ENCODE measurements at regions not wholly inside any gene's neighbourhood (a gene's known extent, or its start where the extent isn't known, plus 50 kb on each side); places are given as distances from the start of the nearest gene placed in this dataset.
"Not testable (repeated sequence)": the region's sequence is repeated elsewhere in the genome, so short reads cannot be mapped to it uniquely, and the experiment has no call there.

- Histone ChIP-seq H3K9me3 (ENCODE audit: control insufficient read depth, low read length) (no peaks in the 10 kb centered on the region), H3K9ac (ENCODE audit: low read length) (no peak overlapping the region), H3K27me3 (replicated peaks; ENCODE audit: control insufficient read depth, insufficient read depth, low read length) (no peaks in the 10 kb centered on the region), H3K4me3 (ENCODE audit: low read length) (no peak overlapping the region), H3K4me1 (ENCODE audit: control insufficient read depth, insufficient read depth, low read length) (no peaks in the 10 kb centered on the region), H3K36me3 (ENCODE audit: control insufficient read depth, insufficient read depth, low read length, severe bottlenecking) (no peaks in the 10 kb centered on the region)
- no peak for DNase-seq (ENCODE audit: low read depth)
Measured at GRCh38 chr12:63450334-63450733, 218.0 kb downstream of the DPY19L2 start.

GRCh38 chr12:63445224-63445880 is 222.9 kb downstream of the DPY19L2 start:
- Histone ChIP-seq H3K4me1 (ENCODE audit: control insufficient read depth, insufficient read depth, low read length) (no peaks in the 10 kb centered on the region), H3K9ac (ENCODE audit: low read length) (no peak overlapping the region), H3K27me3 (replicated peaks; ENCODE audit: control insufficient read depth, insufficient read depth, low read length) (peaks cover under 1% of the 10 kb centered on the region), H3K4me3 (ENCODE audit: low read length) (no peak overlapping the region), H3K9me3 (ENCODE audit: control insufficient read depth, low read length) (no peaks in the 10 kb centered on the region), H3K36me3 (ENCODE audit: control insufficient read depth, insufficient read depth, low read length, severe bottlenecking) (no peaks in the 10 kb centered on the region)
- DNase-seq (ENCODE audit: low read depth) = no peak

GRCh38 chr12:63440048-63440447 is 228.2 kb downstream of the DPY19L2 start:
- H3K9ac ChIP-seq (ENCODE audit: low read length) = no peak overlapping the region
- H3K27me3 ChIP-seq (replicated peaks; ENCODE audit: control insufficient read depth, insufficient read depth, low read length) = peaks cover 3% of the 10 kb centered on the region
- no peaks in the 10 kb centered on the region for H3K36me3 ChIP-seq (ENCODE audit: control insufficient read depth, insufficient read depth, low read length, severe bottlenecking)
- no peak for DNase-seq (ENCODE audit: low read depth)
- no peaks in the 10 kb centered on the region for H3K9me3 ChIP-seq (ENCODE audit: control insufficient read depth, low read length)
- no peak overlapping the region for H3K4me3 ChIP-seq (ENCODE audit: low read length)
- H3K4me1 ChIP-seq (ENCODE audit: control insufficient read depth, insufficient read depth, low read length) = no peaks in the 10 kb centered on the region

GRCh38 chr12:63434384-63434783 is 233.9 kb downstream of the DPY19L2 start:
- H3K36me3 ChIP-seq (ENCODE audit: control insufficient read depth, insufficient read depth, low read length, severe bottlenecking); H3K4me3 ChIP-seq (ENCODE audit: low read length); H3K9me3 ChIP-seq (ENCODE audit: control insufficient read depth, low read length); H3K9ac ChIP-seq (ENCODE audit: low read length); DNase-seq (ENCODE audit: low read depth); H3K27me3 ChIP-seq (replicated peaks; ENCODE audit: control insufficient read depth, insufficient read depth, low read length); H3K4me1 ChIP-seq (ENCODE audit: control insufficient read depth, insufficient read depth, low read length): not testable (repeated sequence)

GRCh38 chr12:63427969-63428368 is 240.3 kb downstream of the DPY19L2 start:
- not testable (repeated sequence) for H3K4me3 ChIP-seq (ENCODE audit: low read length); H3K36me3 ChIP-seq (ENCODE audit: control insufficient read depth, insufficient read depth, low read length, severe bottlenecking); DNase-seq (ENCODE audit: low read depth); H3K9ac ChIP-seq (ENCODE audit: low read length); H3K27me3 ChIP-seq (replicated peaks; ENCODE audit: control insufficient read depth, insufficient read depth, low read length); H3K9me3 ChIP-seq (ENCODE audit: control insufficient read depth, low read length); H3K4me1 ChIP-seq (ENCODE audit: control insufficient read depth, insufficient read depth, low read length)

GRCh38 chr12:63427029-63427428 is 241.3 kb downstream of the DPY19L2 start:
- H3K4me3 ChIP-seq (ENCODE audit: low read length); DNase-seq (ENCODE audit: low read depth); H3K9ac ChIP-seq (ENCODE audit: low read length); H3K27me3 ChIP-seq (replicated peaks; ENCODE audit: control insufficient read depth, insufficient read depth, low read length); H3K4me1 ChIP-seq (ENCODE audit: control insufficient read depth, insufficient read depth, low read length); H3K36me3 ChIP-seq (ENCODE audit: control insufficient read depth, insufficient read depth, low read length, severe bottlenecking); H3K9me3 ChIP-seq (ENCODE audit: control insufficient read depth, low read length): not testable (repeated sequence)

GRCh38 chr12:63424671-63425070 is 243.6 kb downstream of the DPY19L2 start:
- Histone ChIP-seq H3K9me3 (ENCODE audit: control insufficient read depth, low read length) (peaks cover 23% of the 10 kb centered on the region), H3K4me3 (ENCODE audit: low read length) (no peak overlapping the region), H3K9ac (ENCODE audit: low read length) (no peak overlapping the region), H3K4me1 (ENCODE audit: control insufficient read depth, insufficient read depth, low read length) (no peaks in the 10 kb centered on the region), H3K27me3 (replicated peaks; ENCODE audit: control insufficient read depth, insufficient read depth, low read length) (no peaks in the 10 kb centered on the region), H3K36me3 (ENCODE audit: control insufficient read depth, insufficient read depth, low read length, severe bottlenecking) (no peaks in the 10 kb centered on the region)
- no peak for DNase-seq (ENCODE audit: low read depth)

- Histone ChIP-seq H3K4me1 (ENCODE audit: control insufficient read depth, insufficient read depth, low read length) (no peaks in the 10 kb centered on the region), H3K4me3 (ENCODE audit: low read length) (no peak overlapping the region)
Measured at GRCh38 chr12:63423839-63424238, 244.5 kb downstream of the DPY19L2 start.

GRCh38 chr12:63420206-63420644 is 248.1 kb downstream of the DPY19L2 start:
- no peak overlapping the region for H3K9ac ChIP-seq (ENCODE audit: low read length)
- DNase-seq (ENCODE audit: low read depth) = peak; percentile 50
- no peaks in the 10 kb centered on the region for H3K4me1 ChIP-seq (ENCODE audit: control insufficient read depth, insufficient read depth, low read length)
- peaks cover 29% of the 10 kb centered on the region for H3K9me3 ChIP-seq (ENCODE audit: control insufficient read depth, low read length)
- no peak overlapping the region for H3K4me3 ChIP-seq (ENCODE audit: low read length)
- H3K36me3 ChIP-seq (ENCODE audit: control insufficient read depth, insufficient read depth, low read length, severe bottlenecking) = no peaks in the 10 kb centered on the region
- H3K27me3 ChIP-seq (replicated peaks; ENCODE audit: control insufficient read depth, insufficient read depth, low read length) = no peaks in the 10 kb centered on the region

More at GRCh38 chr12:63423839-63424238, 244.5 kb downstream of the DPY19L2 start:
- Histone ChIP-seq H3K9me3 (ENCODE audit: control insufficient read depth, low read length) (peaks cover 23% of the 10 kb centered on the region), H3K27me3 (replicated peaks; ENCODE audit: control insufficient read depth, insufficient read depth, low read length) (no peaks in the 10 kb centered on the region), H3K36me3 (ENCODE audit: control insufficient read depth, insufficient read depth, low read length, severe bottlenecking) (no peaks in the 10 kb centered on the region), H3K9ac (ENCODE audit: low read length) (no peak overlapping the region)
- DNase-seq (ENCODE audit: low read depth) = no peak

- no peaks in the 10 kb centered on the region for H3K36me3 ChIP-seq (ENCODE audit: control insufficient read depth, insufficient read depth, low read length, severe bottlenecking)
- no peak overlapping the region for H3K9ac ChIP-seq (ENCODE audit: low read length)
- peaks cover 32% of the 10 kb centered on the region for H3K9me3 ChIP-seq (ENCODE audit: control insufficient read depth, low read length)
- H3K27me3 ChIP-seq (replicated peaks; ENCODE audit: control insufficient read depth, insufficient read depth, low read length) = no peaks in the 10 kb centered on the region
- no peak for DNase-seq (ENCODE audit: low read depth)
- no peak overlapping the region for H3K4me3 ChIP-seq (ENCODE audit: low read length)
- no peaks in the 10 kb centered on the region for H3K4me1 ChIP-seq (ENCODE audit: control insufficient read depth, insufficient read depth, low read length)
Measured at GRCh38 chr12:63419154-63419553, 249.1 kb downstream of the DPY19L2 start.

- Histone ChIP-seq H3K36me3 (ENCODE audit: control insufficient read depth, insufficient read depth, low read length, severe bottlenecking) (no peaks in the 10 kb centered on the region), H3K27me3 (replicated peaks; ENCODE audit: control insufficient read depth, insufficient read depth, low read length) (no peaks in the 10 kb centered on the region), H3K4me1 (ENCODE audit: control insufficient read depth, insufficient read depth, low read length) (no peaks in the 10 kb centered on the region), H3K9ac (ENCODE audit: low read length) (no peak overlapping the region), H3K9me3 (ENCODE audit: control insufficient read depth, low read length) (peaks cover 28% of the 10 kb centered on the region), H3K4me3 (ENCODE audit: low read length) (no peak overlapping the region)
- DNase-seq (ENCODE audit: low read depth) = no peak
Measured at GRCh38 chr12:63416788-63417187, 251.5 kb downstream of the DPY19L2 start.

- no peaks in the 10 kb centered on the region for H3K27me3 ChIP-seq (replicated peaks; ENCODE audit: control insufficient read depth, insufficient read depth, low read length)
- peaks cover 14% of the 10 kb centered on the region for H3K9me3 ChIP-seq (ENCODE audit: control insufficient read depth, low read length)
- H3K4me3 ChIP-seq (ENCODE audit: low read length) = no peak overlapping the region
- no peak for DNase-seq (ENCODE audit: low read depth)
- H3K4me1 ChIP-seq (ENCODE audit: control insufficient read depth, insufficient read depth, low read length) = no peaks in the 10 kb centered on the region
- no peaks in the 10 kb centered on the region for H3K36me3 ChIP-seq (ENCODE audit: control insufficient read depth, insufficient read depth, low read length, severe bottlenecking)
- H3K9ac ChIP-seq (ENCODE audit: low read length) = no peak overlapping the region
Measured at GRCh38 chr12:63415357-63415756, 252.9 kb downstream of the DPY19L2 start.

Data from adipocyte (in vitro differentiated cells).